D341Med (cell line): ENCODE measurements at regions not wholly inside any gene's neighbourhood (a gene's known extent, or its start where the extent isn't known, plus 50 kb on each side); places are given as distances from the start of the nearest gene placed in this dataset.

Experiments
- DNase-seq: peaks from one replicate; pipeline ENCODE4 v3.0.0; 2012; ENCODE audit warnings: low spot score

- no peak for DNase-seq
Measured at GRCh38 chr12:84676787-84677186, 235.8 kb downstream of the SLC6A15 start.

- DNase-seq, result no peak
Measured at GRCh38 chr12:84661786-84662185, 250.8 kb downstream of the SLC6A15 start.

GRCh38 chr12:84660139-84660538 is 252.5 kb downstream of the SLC6A15 start:
- DNase-seq, result no peak

- no peak for DNase-seq
Measured at GRCh38 chr12:84658877-84659276, 253.7 kb downstream of the SLC6A15 start.

- no peak for DNase-seq
Measured at GRCh38 chr12:84656705-84657104, 255.9 kb downstream of the SLC6A15 start.

GRCh38 chr12:84653482-84653881 is 259.1 kb downstream of the SLC6A15 start:
- DNase-seq, result no peak

GRCh38 chr12:84648425-84648824 is 264.2 kb downstream of the SLC6A15 start:
- DNase-seq, result no peak

GRCh38 chr12:84644908-84645307 is 267.7 kb downstream of the SLC6A15 start:
- no peak for DNase-seq

- DNase-seq, result no peak
Measured at GRCh38 chr12:84643993-84644392, 268.6 kb downstream of the SLC6A15 start.

- no peak for DNase-seq
Measured at GRCh38 chr12:84641940-84642545, 270.6 kb downstream of the SLC6A15 start.

- DNase-seq, result no peak
Measured at GRCh38 chr12:84638811-84639368, 273.7 kb downstream of the SLC6A15 start.

- DNase-seq, result no peak
Measured at GRCh38 chr12:84637926-84638325, 274.7 kb downstream of the SLC6A15 start.

GRCh38 chr12:84636801-84637290 is 275.8 kb downstream of the SLC6A15 start:
- DNase-seq, result no peak

- DNase-seq, result no peak
Measured at GRCh38 chr12:84634526-84634925, 278.1 kb downstream of the SLC6A15 start.

GRCh38 chr12:84632556-84632955 is 280.0 kb downstream of the SLC6A15 start:
- DNase-seq, result no peak

- no peak for DNase-seq
Measured at GRCh38 chr12:84631020-84631419, 281.6 kb downstream of the SLC6A15 start.

- DNase-seq, result no peak
Measured at GRCh38 chr12:84627593-84627992, 285.0 kb downstream of the SLC6A15 start.

- DNase-seq, result no peak
Measured at GRCh38 chr12:84624601-84625000, 288.0 kb downstream of the SLC6A15 start.

GRCh38 chr12:84619053-84619571 is 293.5 kb downstream of the SLC6A15 start:
- DNase-seq, result no peak

GRCh38 chr12:84607170-84607819 is 305.3 kb downstream of the SLC6A15 start:
- DNase-seq, result no peak

- no peak for DNase-seq
Measured at GRCh38 chr12:84605983-84606382, 306.6 kb downstream of the SLC6A15 start.

GRCh38 chr12:84604551-84604950 is 308.0 kb downstream of the SLC6A15 start:
- no peak for DNase-seq
